ENCODE measurements at regions not wholly inside any gene's neighbourhood (a gene's known extent, or its start where the extent isn't known, plus 50 kb on each side); places are given as distances from the start of the nearest gene placed in this dataset.

- DNase-seq (ENCODE audit: low spot score): no peak
- Histone ChIP-seq H2AFZ (ENCODE audit: low read length) (no peak overlapping the region), H3K4me3 (ENCODE audit: low read depth, low read length, poor library complexity, severe bottlenecking) (no peak overlapping the region), H4K20me1 (ENCODE audit: insufficient read depth, low read length) (no peaks in the 10 kb centered on the region), H3K79me2 (ENCODE audit: insufficient read depth, low read depth, low read length) (no peaks in the 10 kb centered on the region), H3K9me2 (ENCODE audit: insufficient read depth, low read length) (no peaks in the 10 kb centered on the region), H3K9me3 (ENCODE audit: low read length) (no peaks in the 10 kb centered on the region), H3K4me2 (ENCODE audit: low read length) (no peak overlapping the region), H3K36me3 (ENCODE audit: insufficient read depth, low read length) (no peaks in the 10 kb centered on the region), H3K27ac (ENCODE audit: low read depth, low read length, poor library complexity, severe bottlenecking) (no peak overlapping the region), H3K4me1 (ENCODE audit: insufficient read depth, low read length, poor library complexity, severe bottlenecking) (no peaks in the 10 kb centered on the region)
- no peak for TF ChIP-seq CTCF (conservative IDR thresholded peaks at IDR 0.05; ENCODE audit: low read length)
- no peak for TF ChIP-seq EZH2phosphoT487 (IDR thresholded peaks at IDR 0.05; ENCODE audit: borderline replicate concordance, low read depth, low read length)
- POLR2A ChIA-PET: interaction anchor here (0.9 to 1.4 kb wide), 2 partner anchors 18 kb away, joined by 3 to 7 read pairs; no protein-coding TSS in a partner anchor
- intact Hi-C loops (cut with micrococcal nuclease; ENCODE audit: unreplicated experiment): no loop called here
- CTCF ChIA-PET (ENCODE audit: unreplicated experiment): no interaction called here
- BruUV-seq (replicated peaks): no TSS peak
Measured at GRCh38 chr4:155599085-155599484, 67.6 kb upstream of the GUCY1A1 start.

- POLR2A ChIA-PET: no interaction called here
- Histone ChIP-seq H3K79me2 (ENCODE audit: insufficient read depth, low read depth, low read length) (no peaks in the 10 kb centered on the region), H3K9me3 (ENCODE audit: low read length) (no peaks in the 10 kb centered on the region), H3K4me2 (ENCODE audit: low read length) (no peak overlapping the region), H3K4me3 (ENCODE audit: low read depth, low read length, poor library complexity, severe bottlenecking) (no peak overlapping the region), H3K9me2 (ENCODE audit: insufficient read depth, low read length) (no peaks in the 10 kb centered on the region), H3K4me1 (ENCODE audit: insufficient read depth, low read length, poor library complexity, severe bottlenecking) (no peaks in the 10 kb centered on the region), H4K20me1 (ENCODE audit: insufficient read depth, low read length) (no peaks in the 10 kb centered on the region), H3K36me3 (ENCODE audit: insufficient read depth, low read length) (no peaks in the 10 kb centered on the region), H2AFZ (ENCODE audit: low read length) (no peak overlapping the region), H3K27ac (ENCODE audit: low read depth, low read length, poor library complexity, severe bottlenecking) (no peak overlapping the region)
- BruUV-seq (replicated peaks): no TSS peak
- CTCF ChIA-PET (ENCODE audit: unreplicated experiment): no interaction called here
- DNase-seq (ENCODE audit: low spot score): no peak
- intact Hi-C loops (cut with micrococcal nuclease; ENCODE audit: unreplicated experiment): no loop called here
- TF ChIP-seq EZH2phosphoT487 (IDR thresholded peaks at IDR 0.05; ENCODE audit: borderline replicate concordance, low read depth, low read length): no peak
- no peak for TF ChIP-seq CTCF (conservative IDR thresholded peaks at IDR 0.05; ENCODE audit: low read length)
Measured at GRCh38 chr4:155597933-155598451, 68.7 kb upstream of the GUCY1A1 start.

GRCh38 chr4:155597281-155597680, 69.4 kb upstream of the GUCY1A1 start:
- Histone ChIP-seq H3K27ac (ENCODE audit: low read depth, low read length, poor library complexity, severe bottlenecking) (no peak overlapping the region), H2AFZ (ENCODE audit: low read length) (no peak overlapping the region), H3K9me2 (ENCODE audit: insufficient read depth, low read length) (no peaks in the 10 kb centered on the region), H3K4me1 (ENCODE audit: insufficient read depth, low read length, poor library complexity, severe bottlenecking) (no peaks in the 10 kb centered on the region), H3K79me2 (ENCODE audit: insufficient read depth, low read depth, low read length) (no peaks in the 10 kb centered on the region), H3K4me3 (ENCODE audit: low read depth, low read length, poor library complexity, severe bottlenecking) (no peak overlapping the region), H4K20me1 (ENCODE audit: insufficient read depth, low read length) (no peaks in the 10 kb centered on the region), H3K36me3 (ENCODE audit: insufficient read depth, low read length) (no peaks in the 10 kb centered on the region), H3K9me3 (ENCODE audit: low read length) (no peaks in the 10 kb centered on the region), H3K4me2 (ENCODE audit: low read length) (no peak overlapping the region)
- CTCF ChIA-PET (ENCODE audit: unreplicated experiment): no interaction called here
- no peak for TF ChIP-seq CTCF (conservative IDR thresholded peaks at IDR 0.05; ENCODE audit: low read length)
- TF ChIP-seq EZH2phosphoT487 (IDR thresholded peaks at IDR 0.05; ENCODE audit: borderline replicate concordance, low read depth, low read length): no peak
- POLR2A ChIA-PET: interaction anchor here (0.6 kb wide), 1 partner anchor 87 kb away, joined by 5 read pairs; no protein-coding TSS in a partner anchor
- no TSS peak for BruUV-seq (replicated peaks)
- no peak for DNase-seq (ENCODE audit: low spot score)
- intact Hi-C loops (cut with micrococcal nuclease; ENCODE audit: unreplicated experiment): no loop called here

Data from OCI-LY7 (cell line).